ENCODE measurements at regions not wholly inside any gene's neighbourhood (a gene's known extent, or its start where the extent isn't known, plus 50 kb on each side); places are given as distances from the start of the nearest gene placed in this dataset.

DNA sequence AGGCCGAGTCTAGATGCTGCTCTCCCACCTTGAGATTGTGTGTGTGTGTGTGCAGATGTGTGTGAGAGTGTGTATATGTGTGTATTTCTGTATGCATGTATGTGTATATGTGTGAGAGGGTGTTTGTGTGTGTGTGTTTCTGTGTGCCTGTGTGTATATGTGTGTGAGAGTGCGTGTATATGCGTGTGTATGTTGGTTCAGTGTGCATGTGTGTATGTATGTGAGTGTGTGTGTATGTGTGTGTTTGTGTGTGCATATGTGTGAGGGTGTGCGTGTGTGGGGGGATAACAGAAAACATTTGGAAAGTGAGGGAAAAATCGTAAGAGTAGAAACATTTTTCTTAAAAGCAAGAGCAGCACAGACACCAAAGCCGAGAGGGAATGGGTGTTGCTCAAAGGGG is 309.1 kb downstream of the NDUFA10 start:
- DNase-seq (ENCODE audit: low read depth, low spot score) = no peak

DNA sequence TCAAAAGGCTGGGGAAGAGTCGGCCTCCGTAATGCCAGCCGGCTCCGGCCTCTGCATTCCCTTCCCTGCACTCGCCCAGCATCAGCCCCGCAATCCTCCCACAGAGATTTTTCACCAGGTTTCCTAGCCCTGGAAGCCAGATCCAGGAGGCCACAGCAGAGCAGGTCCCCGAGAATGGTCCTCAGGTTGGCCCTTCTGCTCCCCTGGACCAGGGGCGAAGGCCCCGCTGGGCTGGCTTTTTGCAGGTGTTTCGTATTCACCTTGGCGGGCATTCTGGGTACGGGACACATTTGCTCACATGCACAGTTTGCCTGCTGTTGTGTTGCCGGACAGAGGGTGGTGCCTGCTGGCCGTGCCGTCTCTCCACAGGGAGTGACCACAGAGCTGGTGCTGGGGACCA is 309.5 kb downstream of the NDUFA10 start:
- no peak for DNase-seq (ENCODE audit: low read depth, low spot score)

DNA sequence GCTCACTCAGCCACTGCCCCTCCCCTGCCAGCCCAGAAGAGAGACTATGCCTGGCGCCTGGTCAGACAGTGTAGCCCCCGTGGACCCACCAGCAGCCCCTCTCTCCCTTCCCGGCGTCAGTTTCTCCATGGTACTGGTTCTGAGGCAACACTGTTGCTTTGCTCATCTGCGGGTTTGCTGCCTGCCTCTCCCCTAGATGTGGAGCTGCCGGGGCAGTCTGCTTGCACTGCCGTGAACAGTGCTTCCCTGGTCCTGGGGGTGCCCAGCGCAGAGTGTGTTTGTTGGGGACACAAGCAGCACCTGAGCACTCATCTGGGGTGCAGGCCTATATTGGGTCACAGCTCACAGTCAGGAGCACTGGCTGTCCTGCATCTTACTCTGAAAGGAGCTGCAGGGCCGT is 309.9 kb downstream of the NDUFA10 start:
- no peak for DNase-seq (ENCODE audit: low read depth, low spot score)

DNA sequence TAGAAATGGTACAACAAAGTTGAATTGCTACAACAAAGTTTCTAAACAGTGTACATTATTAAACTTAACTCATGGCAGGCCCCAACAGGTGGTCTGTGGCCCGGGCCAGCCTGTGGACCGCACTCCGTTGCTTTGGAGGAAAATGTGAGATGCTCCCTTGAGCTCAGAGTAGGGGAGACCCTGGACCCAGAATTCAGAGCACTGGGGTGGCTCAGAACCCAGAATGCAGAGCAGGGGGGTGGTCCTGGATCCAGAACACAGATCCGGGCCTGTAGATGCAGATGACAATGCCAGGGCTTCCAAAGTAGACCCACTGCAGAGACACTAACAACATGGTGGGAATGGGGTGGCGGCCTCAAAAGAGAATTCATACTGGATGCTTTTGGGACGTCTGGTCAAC is 311.0 kb downstream of the NDUFA10 start:
- DNase-seq (ENCODE audit: low read depth, low spot score) = no peak

- no peak for DNase-seq (ENCODE audit: low read depth, low spot score)
Measured at GRCh38 chr2:239712755-239713154, 311.9 kb upstream of the HDAC4 start.

- DNase-seq (ENCODE audit: low read depth, low spot score) = no peak
Measured at GRCh38 chr2:239711911-239712570, 311.2 kb upstream of the HDAC4 start.

DNA sequence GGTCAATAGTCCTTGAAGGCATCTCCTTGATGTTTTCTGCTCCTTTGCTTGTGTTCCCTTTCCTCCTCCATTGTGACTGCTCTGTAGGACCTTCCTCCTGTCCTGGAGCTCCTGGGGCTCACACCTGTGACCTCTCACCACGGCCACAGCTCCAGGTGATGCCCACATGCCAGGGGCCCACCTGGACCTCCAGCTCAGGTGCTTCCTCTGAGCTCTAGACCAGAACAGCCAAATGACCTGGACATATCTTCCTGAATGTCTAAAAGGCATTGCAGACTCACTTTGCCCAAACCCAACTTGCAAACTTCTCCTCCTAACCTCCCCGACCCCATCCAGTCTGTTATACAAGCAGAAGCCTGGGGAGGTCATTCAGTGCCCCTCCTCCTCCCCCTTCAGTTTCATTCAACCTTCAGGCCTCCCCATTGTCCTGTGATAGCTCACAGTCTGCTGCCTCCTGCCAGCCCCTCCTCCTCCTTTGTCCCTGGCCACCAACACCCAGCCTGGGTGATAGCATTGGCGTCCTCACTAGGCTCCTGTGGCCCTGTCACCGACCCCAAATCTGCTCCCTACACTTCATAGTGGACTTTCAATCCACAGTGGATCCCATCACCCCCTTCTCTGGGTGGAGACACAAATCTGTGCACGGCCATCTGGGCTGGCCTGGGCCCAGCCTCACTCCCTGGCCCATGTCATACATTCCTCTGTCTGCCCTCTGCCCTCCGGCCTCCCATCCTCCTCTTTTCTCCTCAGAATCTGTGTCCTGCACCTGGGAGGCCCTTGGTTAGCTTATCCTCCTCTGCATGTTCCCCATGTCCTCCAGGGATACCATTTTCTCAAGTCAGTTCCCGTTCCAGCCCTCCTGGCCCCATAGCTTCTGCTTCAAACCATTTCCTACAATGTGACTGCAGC is 310.4 kb upstream of the HDAC4 start:
- no peak for DNase-seq (ENCODE audit: low read depth, low spot score)

GRCh38 chr2:239706367-239706766 is 305.5 kb upstream of the HDAC4 start:
- DNase-seq (ENCODE audit: low read depth, low spot score) = no peak

DNA sequence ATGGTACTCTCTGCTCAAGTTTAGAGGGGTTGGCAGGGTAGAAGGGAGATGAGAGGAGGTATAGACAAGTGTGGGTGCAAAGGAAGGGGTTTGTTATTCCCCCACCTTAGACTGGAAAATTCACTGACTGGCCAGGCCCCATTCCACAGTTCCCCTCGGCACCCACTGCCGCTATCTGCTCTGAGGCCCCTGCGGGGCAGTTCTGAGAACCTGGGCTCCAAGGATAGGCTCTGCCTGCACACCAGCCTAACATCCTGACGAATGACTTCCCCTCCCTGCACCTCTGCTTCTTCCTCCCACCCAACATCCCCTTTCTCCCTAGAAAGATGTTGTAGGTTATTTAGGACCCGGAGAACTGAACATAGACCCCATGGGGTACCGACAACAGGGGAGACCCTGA is 303.9 kb upstream of the HDAC4 start:
- DNase-seq (ENCODE audit: low read depth, low spot score) = no peak

- no peak for DNase-seq (ENCODE audit: low read depth, low spot score)
Measured at GRCh38 chr2:239703834-239704233, 303.0 kb upstream of the HDAC4 start.

DNA sequence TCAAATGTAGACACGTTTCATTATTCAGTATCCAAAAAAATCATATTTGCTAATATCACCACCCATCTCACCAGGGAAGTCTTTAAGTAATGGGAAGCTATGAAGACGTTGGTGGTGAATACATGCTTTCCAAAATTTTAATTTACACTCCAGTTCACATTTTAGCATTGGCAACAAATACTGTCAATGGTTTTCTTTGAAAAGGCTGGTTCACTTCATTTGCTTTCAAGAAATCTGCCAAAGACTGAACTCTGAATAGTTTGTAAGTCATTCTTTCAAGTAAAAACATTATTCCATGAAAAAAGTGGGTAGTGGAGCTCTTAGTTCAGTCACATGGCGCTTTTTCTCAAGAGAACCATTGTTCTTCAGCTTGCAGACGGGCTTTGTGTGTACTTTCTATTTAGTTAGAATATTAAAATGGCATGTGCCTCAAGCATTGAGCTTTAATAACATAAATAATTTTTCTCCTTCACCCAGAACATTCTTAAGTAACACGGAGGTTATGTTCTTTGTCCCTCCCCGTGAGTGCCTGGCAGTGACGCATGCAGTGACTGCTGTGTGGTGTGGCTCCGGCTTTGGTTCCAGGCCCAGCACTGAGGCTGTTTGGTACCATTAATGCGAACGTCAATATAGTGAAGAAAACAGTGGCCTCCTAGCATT is 300.0 kb upstream of the HDAC4 start:
- DNase-seq (ENCODE audit: low read depth, low spot score) = no peak

DNA sequence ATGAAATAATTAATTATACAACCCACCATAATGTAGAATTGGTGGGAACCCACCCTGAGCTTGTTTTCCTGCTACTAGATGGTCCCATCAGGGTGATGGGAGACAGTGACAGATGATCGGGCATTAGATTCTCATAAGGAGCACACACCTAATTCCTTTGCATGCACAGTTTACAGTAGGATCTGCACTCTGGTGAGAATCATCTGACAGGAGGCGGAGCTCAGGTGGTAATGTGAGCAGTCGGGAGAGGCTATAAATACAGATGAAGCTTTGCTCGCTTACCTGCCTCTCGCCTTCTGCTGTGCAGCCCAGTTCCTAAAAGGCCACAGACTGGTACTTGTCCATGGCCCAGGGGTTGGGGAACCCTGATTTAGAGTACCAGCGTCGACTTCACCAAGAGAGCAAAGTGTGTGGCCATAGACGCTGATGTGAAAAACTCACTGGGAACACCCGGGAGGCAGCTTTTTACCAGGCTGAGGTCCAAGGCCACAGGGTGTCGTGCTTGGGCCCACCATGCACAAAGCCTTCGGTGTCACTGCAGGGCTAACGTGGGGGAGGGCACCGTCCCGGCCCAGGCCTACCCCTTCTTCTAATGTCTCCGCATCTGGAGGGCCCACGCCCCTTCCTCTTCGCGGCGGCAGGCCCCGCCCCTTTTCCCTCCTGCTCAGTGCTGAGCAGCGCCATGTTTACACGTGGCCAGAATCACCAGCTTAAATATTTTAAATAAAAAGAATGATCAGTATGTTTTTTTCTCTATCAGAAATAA is 296.8 kb upstream of the HDAC4 start:
- DNase-seq (ENCODE audit: low read depth, low spot score) = no peak

DNA sequence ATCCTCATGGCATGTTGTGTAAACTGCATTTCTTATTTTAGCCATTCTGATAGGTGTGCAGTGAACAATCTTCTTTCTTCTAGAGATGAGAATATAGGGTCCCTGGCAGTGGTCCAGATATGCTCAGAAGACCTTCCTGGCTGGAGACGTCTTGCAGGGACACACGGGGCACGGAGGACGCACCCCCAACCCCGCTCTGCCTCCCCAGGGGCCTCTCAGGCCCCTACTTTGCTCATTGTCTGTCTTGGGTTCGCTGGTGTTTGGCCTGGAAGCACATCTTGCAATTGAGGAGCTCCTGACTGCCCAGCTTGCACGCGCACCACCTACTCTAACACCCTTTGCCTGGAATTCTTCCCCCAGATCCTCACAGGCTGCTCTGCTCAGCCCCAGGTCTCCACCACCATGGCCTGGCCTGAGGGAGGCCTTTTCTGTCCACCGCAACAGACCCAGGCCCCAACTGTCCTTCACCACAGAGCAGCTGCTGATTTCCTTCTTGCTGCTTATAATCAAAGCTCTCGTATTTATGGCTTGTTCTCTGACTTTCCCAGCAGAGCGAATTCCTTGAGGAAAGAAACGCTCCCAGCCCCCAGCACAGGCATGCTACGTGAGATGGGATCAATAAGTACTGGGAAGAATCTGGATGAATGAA is 295.9 kb upstream of the HDAC4 start:
- no peak for DNase-seq (ENCODE audit: low read depth, low spot score)

- DNase-seq (ENCODE audit: low read depth, low spot score) = no peak
Measured at GRCh38 chr2:239695728-239696240, 295.0 kb upstream of the HDAC4 start.

DNA sequence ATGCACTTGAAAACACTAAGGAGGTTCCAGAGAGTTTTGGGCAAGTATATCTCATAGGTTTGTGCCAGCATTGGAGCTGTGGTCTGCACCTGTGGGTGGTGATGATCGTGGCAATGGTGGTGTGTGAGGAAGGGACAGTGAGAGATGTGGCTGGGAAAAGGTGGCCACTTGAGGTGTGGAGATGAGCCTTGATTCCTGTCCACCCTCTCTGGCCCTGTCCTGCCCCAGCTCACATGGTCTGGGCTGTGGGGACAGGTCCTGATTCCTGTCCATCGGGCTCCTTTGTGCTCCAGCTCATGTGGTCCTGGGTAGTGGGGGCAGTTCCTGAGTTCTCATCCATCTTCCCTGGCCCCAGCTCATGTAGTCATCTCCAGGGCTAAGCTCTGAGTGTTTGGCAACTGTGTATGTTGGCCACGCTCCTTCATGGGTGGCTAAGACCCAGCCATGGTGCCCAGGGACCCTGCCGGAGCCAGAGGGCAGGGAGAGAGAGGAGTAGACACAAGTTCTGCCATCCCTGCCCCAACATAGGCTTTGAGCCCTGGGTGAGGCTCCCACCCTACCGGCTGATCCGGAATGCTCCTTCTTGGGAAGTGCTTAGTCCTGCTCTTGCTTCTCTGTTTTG is 294.4 kb upstream of the HDAC4 start:
- no peak for DNase-seq (ENCODE audit: low read depth, low spot score)

GRCh38 chr2:239694487-239694886 is 293.7 kb upstream of the HDAC4 start:
- DNase-seq (ENCODE audit: low read depth, low spot score) = no peak

- no peak for DNase-seq (ENCODE audit: low read depth, low spot score)
Measured at GRCh38 chr2:239693761-239694415, 293.1 kb upstream of the HDAC4 start.

GRCh38 chr2:239693330-239693729 is 292.5 kb upstream of the HDAC4 start:
- DNase-seq (ENCODE audit: low read depth, low spot score) = no peak

- no peak for DNase-seq (ENCODE audit: low read depth, low spot score)
Measured at GRCh38 chr2:239692919-239693318, 292.1 kb upstream of the HDAC4 start.

- no peak for DNase-seq (ENCODE audit: low read depth, low spot score)
Measured at GRCh38 chr2:239692362-239692851, 291.6 kb upstream of the HDAC4 start.
